ENCODE measurements at regions not wholly inside any gene's neighbourhood (a gene's known extent, or its start where the extent isn't known, plus 50 kb on each side); places are given as distances from the start of the nearest gene placed in this dataset.

DNA sequence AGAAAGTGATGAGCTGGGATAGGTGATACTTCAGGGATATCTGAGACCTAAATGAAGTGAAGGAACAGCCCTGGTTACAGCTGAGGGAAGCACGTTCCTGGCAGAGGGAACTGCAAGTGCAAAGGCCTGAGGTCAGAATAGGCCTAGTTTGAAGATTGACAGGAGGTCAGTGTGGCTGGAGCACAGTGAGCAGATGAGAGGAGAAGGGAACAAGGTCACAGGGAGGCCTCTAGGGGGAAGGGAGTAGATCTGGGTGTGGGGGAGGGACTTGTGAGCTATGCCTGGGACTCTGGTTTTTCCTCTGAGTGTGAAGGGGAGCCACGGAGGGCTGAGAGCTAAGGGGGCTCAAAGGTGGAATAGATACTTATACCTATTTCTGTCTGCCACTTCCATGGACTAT lies 736.4 kb downstream of the MATN1 start:
- POLR2A ChIA-PET: no interaction called here
- Histone ChIP-seq H3K9ac (ENCODE audit: low read length) (no peak overlapping the region), H3K79me2 (ENCODE audit: insufficient read depth, low read length) (no peaks in the 10 kb centered on the region), H3K9me2 (ENCODE audit: insufficient read depth) (no peaks in the 10 kb centered on the region), H3K27me3 (ENCODE audit: insufficient read depth, low read length) (no peaks in the 10 kb centered on the region), H3K4me3 (replicated peaks in 1 of 2; ENCODE audit: low read depth in 1 of 2, low read length in 2 of 2) (no peak overlapping the region), H4K20me1 (ENCODE audit: insufficient read depth) (no peaks in the 10 kb centered on the region), H3K4me2 (ENCODE audit: low read length) (no peak overlapping the region), H3K36me3 (ENCODE audit: control insufficient read depth in 1 of 2, insufficient read depth in 2 of 2, low read length in 2 of 2) (no peaks in the 10 kb centered on the region), H3K27ac (ENCODE audit: low read depth, low read length) (no peak overlapping the region), H2AFZ (ENCODE audit: low read depth, low read length, poor library complexity, severe bottlenecking) (no peak overlapping the region), H3K9me3 (ENCODE audit: control insufficient read depth in 1 of 2, insufficient read depth in 1 of 2, low read depth in 1 of 2, low read length in 2 of 2) (no peaks in the 10 kb centered on the region), H3K4me1 (ENCODE audit: control insufficient read depth in 1 of 2, insufficient read depth in 2 of 2, low read length in 2 of 2) (peaks cover 0 to 4% of the 10 kb centered on the region in 2 experiments; a peak in 1 of 4 replicates)
- ATAC-seq (no peak), DNase-seq (ENCODE audit: low read depth, low spot score) (no peak)
- BruUV-seq (replicated peaks): no TSS peak
- TF ChIP-seq EZH2 (IDR thresholded peaks at IDR 0.05): no peak
- TF ChIP-seq POLR2A (IDR thresholded peaks at IDR 0.05; ENCODE audit: borderline replicate concordance, extremely low read depth, insufficient read depth, insufficient read length): no peak
- no peak for TF ChIP-seq RAD21 (IDR thresholded peaks at IDR 0.05; ENCODE audit: low read depth)
- RAD21 ChIA-PET (ENCODE audit: low non-redundant PET in 1 of 2, low total read pairs in 2 of 2, uncharacterized antibody in 2 of 2, unreplicated experiment in 2 of 2): no interaction called here
- intact Hi-C loops (cut with micrococcal nuclease): no loop called here
- CTCF ChIA-PET: no interaction called here

DNA sequence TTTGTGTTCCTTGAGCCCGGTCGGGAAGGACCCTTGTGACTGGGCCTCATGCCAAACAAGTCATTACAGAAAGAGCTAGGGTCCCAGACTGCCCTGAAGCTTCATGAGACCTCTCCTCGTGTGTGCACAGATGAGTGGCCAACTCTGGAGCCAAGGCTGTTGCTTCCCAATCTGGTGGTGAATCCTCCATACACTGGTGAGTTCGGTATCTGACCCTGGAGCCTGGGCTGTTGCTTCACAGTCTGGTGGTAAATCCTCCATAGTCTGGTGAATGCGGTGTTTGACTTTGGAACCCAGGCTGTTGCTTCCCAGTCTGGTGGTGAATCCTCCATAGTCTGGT lies 737.8 kb downstream of the MATN1 start:
- Histone ChIP-seq H3K4me1 (ENCODE audit: control insufficient read depth in 1 of 2, insufficient read depth in 2 of 2, low read length in 2 of 2) (peaks cover 0 to 4% of the 10 kb centered on the region in 2 experiments; a peak in 1 of 4 replicates), H3K9ac (ENCODE audit: low read length) (no peak overlapping the region), H3K27me3 (ENCODE audit: insufficient read depth, low read length) (no peaks in the 10 kb centered on the region), H4K20me1 (ENCODE audit: insufficient read depth) (no peaks in the 10 kb centered on the region), H3K27ac (ENCODE audit: low read depth, low read length) (no peak overlapping the region), H2AFZ (ENCODE audit: low read depth, low read length, poor library complexity, severe bottlenecking) (no peak overlapping the region), H3K4me2 (ENCODE audit: low read length) (no peak overlapping the region), H3K79me2 (ENCODE audit: insufficient read depth, low read length) (no peaks in the 10 kb centered on the region), H3K4me3 (replicated peaks in 1 of 2; ENCODE audit: low read depth in 1 of 2, low read length in 2 of 2) (no peak overlapping the region), H3K36me3 (ENCODE audit: control insufficient read depth in 1 of 2, insufficient read depth in 2 of 2, low read length in 2 of 2) (no peaks in the 10 kb centered on the region), H3K9me2 (ENCODE audit: insufficient read depth) (no peaks in the 10 kb centered on the region), H3K9me3 (ENCODE audit: control insufficient read depth in 1 of 2, insufficient read depth in 1 of 2, low read depth in 1 of 2, low read length in 2 of 2) (no peaks in the 10 kb centered on the region)
- no TSS peak for BruUV-seq (replicated peaks)
- ATAC-seq: no peak
- RAD21 ChIA-PET (ENCODE audit: low non-redundant PET in 1 of 2, low total read pairs in 2 of 2, uncharacterized antibody in 2 of 2, unreplicated experiment in 2 of 2): no interaction called here
- CTCF ChIA-PET: no interaction called here
- intact Hi-C loops (cut with micrococcal nuclease): no loop called here
- no peak for DNase-seq (ENCODE audit: low read depth, low spot score)
- POLR2A ChIA-PET: no interaction called here
- TF ChIP-seq ZFX (IDR thresholded peaks at IDR 0.05) (no peak), YY1 (IDR thresholded peaks at IDR 0.05; ENCODE audit: extremely low read depth, insufficient replicate concordance, low read depth, low read length) (no peak), ZNF274 (IDR thresholded peaks at IDR 0.05; ENCODE audit: low read depth, low read length) (no peak), CEBPB (IDR thresholded peaks at IDR 0.05; ENCODE audit: low read depth) (no peak), FOSL1 (IDR thresholded peaks at IDR 0.05; ENCODE audit: low read depth) (no peak), RAD21 (IDR thresholded peaks at IDR 0.05; ENCODE audit: low read depth) (no peak), EGR1 (IDR thresholded peaks at IDR 0.05; ENCODE audit: low read depth) (no peak), TCF7L2 (IDR thresholded peaks at IDR 0.05; ENCODE audit: borderline replicate concordance, extremely low read depth, insufficient read depth, insufficient read length) (no peak), ELF1 (IDR thresholded peaks at IDR 0.05; ENCODE audit: borderline replicate concordance, low read depth) (no peak), SRF (IDR thresholded peaks at IDR 0.05; ENCODE audit: low read depth) (no peak), SP1 (IDR thresholded peaks at IDR 0.05; ENCODE audit: low read depth) (no peak), POLR2A (IDR thresholded peaks at IDR 0.05; ENCODE audit: borderline replicate concordance, extremely low read depth, insufficient read depth, insufficient read length) (no peak)
- TF ChIP-seq, protein P1, sequence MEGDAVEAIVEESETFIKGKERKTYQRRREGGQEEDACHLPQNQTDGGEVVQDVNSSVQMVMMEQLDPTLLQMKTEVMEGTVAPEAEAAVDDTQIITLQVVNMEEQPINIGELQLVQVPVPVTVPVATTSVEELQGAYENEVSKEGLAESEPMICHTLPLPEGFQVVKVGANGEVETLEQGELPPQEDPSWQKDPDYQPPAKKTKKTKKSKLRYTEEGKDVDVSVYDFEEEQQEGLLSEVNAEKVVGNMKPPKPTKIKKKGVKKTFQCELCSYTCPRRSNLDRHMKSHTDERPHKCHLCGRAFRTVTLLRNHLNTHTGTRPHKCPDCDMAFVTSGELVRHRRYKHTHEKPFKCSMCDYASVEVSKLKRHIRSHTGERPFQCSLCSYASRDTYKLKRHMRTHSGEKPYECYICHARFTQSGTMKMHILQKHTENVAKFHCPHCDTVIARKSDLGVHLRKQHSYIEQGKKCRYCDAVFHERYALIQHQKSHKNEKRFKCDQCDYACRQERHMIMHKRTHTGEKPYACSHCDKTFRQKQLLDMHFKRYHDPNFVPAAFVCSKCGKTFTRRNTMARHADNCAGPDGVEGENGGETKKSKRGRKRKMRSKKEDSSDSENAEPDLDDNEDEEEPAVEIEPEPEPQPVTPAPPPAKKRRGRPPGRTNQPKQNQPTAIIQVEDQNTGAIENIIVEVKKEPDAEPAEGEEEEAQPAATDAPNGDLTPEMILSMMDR (IDR thresholded peaks at IDR 0.05 in 2 of 3, conservative IDR thresholded peaks at IDR 0.05 in 1 of 3; ENCODE audit: borderline replicate concordance in 1 of 3, insufficient read depth in 1 of 3, low read depth in 2 of 3, low read length in 2 of 3): no peak
- TF ChIP-seq, protein P2, sequence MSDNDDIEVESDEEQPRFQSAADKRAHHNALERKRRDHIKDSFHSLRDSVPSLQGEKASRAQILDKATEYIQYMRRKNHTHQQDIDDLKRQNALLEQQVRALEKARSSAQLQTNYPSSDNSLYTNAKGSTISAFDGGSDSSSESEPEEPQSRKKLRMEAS (IDR thresholded peaks at IDR 0.05): no peak
- TF ChIP-seq, protein P3, sequence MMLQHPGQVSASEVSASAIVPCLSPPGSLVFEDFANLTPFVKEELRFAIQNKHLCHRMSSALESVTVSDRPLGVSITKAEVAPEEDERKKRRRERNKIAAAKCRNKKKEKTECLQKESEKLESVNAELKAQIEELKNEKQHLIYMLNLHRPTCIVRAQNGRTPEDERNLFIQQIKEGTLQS (IDR thresholded peaks at IDR 0.05): no peak
- TF ChIP-seq, protein P4, sequence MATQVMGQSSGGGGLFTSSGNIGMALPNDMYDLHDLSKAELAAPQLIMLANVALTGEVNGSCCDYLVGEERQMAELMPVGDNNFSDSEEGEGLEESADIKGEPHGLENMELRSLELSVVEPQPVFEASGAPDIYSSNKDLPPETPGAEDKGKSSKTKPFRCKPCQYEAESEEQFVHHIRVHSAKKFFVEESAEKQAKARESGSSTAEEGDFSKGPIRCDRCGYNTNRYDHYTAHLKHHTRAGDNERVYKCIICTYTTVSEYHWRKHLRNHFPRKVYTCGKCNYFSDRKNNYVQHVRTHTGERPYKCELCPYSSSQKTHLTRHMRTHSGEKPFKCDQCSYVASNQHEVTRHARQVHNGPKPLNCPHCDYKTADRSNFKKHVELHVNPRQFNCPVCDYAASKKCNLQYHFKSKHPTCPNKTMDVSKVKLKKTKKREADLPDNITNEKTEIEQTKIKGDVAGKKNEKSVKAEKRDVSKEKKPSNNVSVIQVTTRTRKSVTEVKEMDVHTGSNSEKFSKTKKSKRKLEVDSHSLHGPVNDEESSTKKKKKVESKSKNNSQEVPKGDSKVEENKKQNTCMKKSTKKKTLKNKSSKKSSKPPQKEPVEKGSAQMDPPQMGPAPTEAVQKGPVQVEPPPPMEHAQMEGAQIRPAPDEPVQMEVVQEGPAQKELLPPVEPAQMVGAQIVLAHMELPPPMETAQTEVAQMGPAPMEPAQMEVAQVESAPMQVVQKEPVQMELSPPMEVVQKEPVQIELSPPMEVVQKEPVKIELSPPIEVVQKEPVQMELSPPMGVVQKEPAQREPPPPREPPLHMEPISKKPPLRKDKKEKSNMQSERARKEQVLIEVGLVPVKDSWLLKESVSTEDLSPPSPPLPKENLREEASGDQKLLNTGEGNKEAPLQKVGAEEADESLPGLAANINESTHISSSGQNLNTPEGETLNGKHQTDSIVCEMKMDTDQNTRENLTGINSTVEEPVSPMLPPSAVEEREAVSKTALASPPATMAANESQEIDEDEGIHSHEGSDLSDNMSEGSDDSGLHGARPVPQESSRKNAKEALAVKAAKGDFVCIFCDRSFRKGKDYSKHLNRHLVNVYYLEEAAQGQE (IDR thresholded peaks at IDR 0.05; ENCODE audit: low read depth): no peak

All from HCT116 (cell line).